ENCODE measurements at regions not wholly inside any gene's neighbourhood (a gene's known extent, or its start where the extent isn't known, plus 50 kb on each side); places are given as distances from the start of the nearest gene placed in this dataset.

GRCh38 chr3:194279701-194280360, 71.3 kb downstream of the CPN2 start:
- DNase-seq (ENCODE audit: low read depth): no peak

- DNase-seq (ENCODE audit: low read depth): no peak
Measured at GRCh38 chr3:194280777-194281176, 70.4 kb downstream of the CPN2 start.

GRCh38 chr3:194281306-194281705, 69.8 kb downstream of the CPN2 start:
- DNase-seq (ENCODE audit: low read depth): no peak

GRCh38 chr3:194281766-194282165, 69.4 kb downstream of the CPN2 start:
- no peak for DNase-seq (ENCODE audit: low read depth)

- no peak for DNase-seq (ENCODE audit: low read depth)
Measured at GRCh38 chr3:194282436-194283122, 68.5 kb downstream of the CPN2 start.

- DNase-seq (ENCODE audit: low read depth): no peak
Measured at GRCh38 chr3:194283221-194284006, 67.7 kb downstream of the CPN2 start.

GRCh38 chr3:194284351-194284750, 66.8 kb downstream of the CPN2 start:
- no peak for DNase-seq (ENCODE audit: low read depth)

- DNase-seq (ENCODE audit: low read depth): no peak
Measured at GRCh38 chr3:194285024-194285849, 65.9 kb downstream of the CPN2 start.

- no peak for DNase-seq (ENCODE audit: low read depth)
Measured at GRCh38 chr3:194285850-194286197, 65.3 kb downstream of the CPN2 start.

- no peak for DNase-seq (ENCODE audit: low read depth)
Measured at GRCh38 chr3:194286375-194287146, 64.6 kb downstream of the CPN2 start.

GRCh38 chr3:194287374-194287773, 63.8 kb downstream of the CPN2 start:
- DNase-seq (ENCODE audit: low read depth): no peak

GRCh38 chr3:194287977-194288706, 63.0 kb downstream of the CPN2 start:
- DNase-seq (ENCODE audit: low read depth): no peak
